Skeletal muscle satellite cell (primary cell): ENCODE measurements at regions not wholly inside any gene's neighbourhood (a gene's known extent, or its start where the extent isn't known, plus 50 kb on each side); places are given as distances from the start of the nearest gene placed in this dataset.
"Not testable (repeated sequence)": the region's sequence is repeated elsewhere in the genome, so short reads cannot be mapped to it uniquely, and the experiment has no call there.

ENCODE experiments used
- H3K27me3 ChIP-seq: 2 replicates; pipeline ENCODE4 v1.7.0; 2013; ENCODE audit warnings: low read length; ENCODE audit not compliant: control insufficient read depth, insufficient read depth
- H3K36me3 ChIP-seq: 2 replicates; pipeline ENCODE4 v1.7.0; 2013; ENCODE audit warnings: mild to moderate bottlenecking, control low read depth, low read length; ENCODE audit not compliant: insufficient read depth
- H3K4me1 ChIP-seq: 2 replicates; pipeline ENCODE4 v1.7.0; 2013; ENCODE audit warnings: low read length; ENCODE audit not compliant: control insufficient read depth, insufficient read depth
- H3K4me2 ChIP-seq: 2 replicates; pipeline ENCODE4 v1.7.0; 2013; ENCODE audit warnings: mild to moderate bottlenecking, low read length
- H3K4me3 ChIP-seq: 2 replicates; pipeline ENCODE4 v1.7.0; 2013; ENCODE audit warnings: low read length
- H3K9ac ChIP-seq: 2 replicates; pipeline ENCODE4 v1.7.0; 2013; ENCODE audit warnings: mild to moderate bottlenecking, low read depth, low read length, moderate library complexity
- H3K9me3 ChIP-seq: replicated peaks from 2 replicates; pipeline ENCODE4 v1.7.0; 2013; ENCODE audit warnings: mild to moderate bottlenecking, control low read depth, low read length

DNA sequence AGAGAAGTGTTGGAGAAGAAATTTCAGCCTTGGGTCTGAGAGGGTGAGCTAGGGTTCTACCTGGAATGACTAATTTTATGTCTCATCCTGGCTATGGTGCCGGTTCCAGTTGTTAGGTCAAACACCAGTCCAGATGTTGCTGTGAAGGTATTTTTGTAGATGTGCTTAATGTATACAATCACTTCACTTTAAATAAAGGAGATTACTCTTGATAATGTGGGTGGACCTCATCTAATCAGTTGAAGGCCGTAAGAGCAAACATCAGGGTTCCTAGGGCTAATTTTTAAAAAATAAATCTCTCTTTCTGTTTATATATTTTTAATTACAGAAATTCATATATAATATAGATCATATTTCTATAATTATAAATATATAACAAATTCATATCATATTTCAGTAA, 90.5 kb upstream of the GDNF start:
- peaks cover 18% of the 10 kb centered on the region for H3K27me3 ChIP-seq
- H3K9me3 ChIP-seq, result no peaks in the 10 kb centered on the region
- H3K4me3 ChIP-seq, result no peak overlapping the region
- H3K4me1 ChIP-seq, result no peaks in the 10 kb centered on the region
- H3K4me2 ChIP-seq, result no peak overlapping the region
- no peak overlapping the region for H3K9ac ChIP-seq
- H3K36me3 ChIP-seq, result no peaks in the 10 kb centered on the region

DNA sequence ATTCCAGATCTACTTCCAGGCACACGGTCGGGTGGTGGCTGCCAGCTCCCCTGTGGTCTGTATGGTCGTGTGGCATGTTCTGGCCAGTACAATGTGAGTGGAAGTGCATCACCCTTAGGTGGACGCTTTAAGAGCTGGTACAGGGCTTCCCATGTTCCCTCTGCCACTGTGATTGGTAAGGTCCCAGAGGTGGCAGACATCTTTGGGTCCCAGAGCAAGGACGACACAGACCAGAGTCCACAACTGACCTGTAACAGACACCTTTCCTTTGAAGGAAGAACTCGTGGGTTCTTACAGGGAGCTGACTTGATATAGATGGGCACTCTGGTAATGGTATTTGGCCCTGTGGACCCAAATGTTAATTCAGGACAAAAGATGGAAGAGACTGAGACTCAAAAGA, 90.0 kb upstream of the GDNF start:
- Histone ChIP-seq H3K4me2 (no peak overlapping the region), H3K36me3 (no peaks in the 10 kb centered on the region), H3K4me1 (no peaks in the 10 kb centered on the region), H3K9me3 (no peaks in the 10 kb centered on the region), H3K9ac (no peak overlapping the region), H3K4me3 (no peak overlapping the region), H3K27me3 (peaks cover 23% of the 10 kb centered on the region)

GRCh38 chr5:37927753-37928152, 87.9 kb upstream of the GDNF start:
- H3K4me3 ChIP-seq, H3K36me3 ChIP-seq, H3K4me2 ChIP-seq, H3K9ac ChIP-seq, H3K4me1 ChIP-seq, H3K9me3 ChIP-seq: not testable (repeated sequence)
- H3K27me3 ChIP-seq, result peaks cover 23% of the 10 kb centered on the region

- no peaks in the 10 kb centered on the region for H3K36me3 ChIP-seq
- no peak overlapping the region for H3K4me2 ChIP-seq
- H3K4me3 ChIP-seq, result no peak overlapping the region
- no peak overlapping the region for H3K9ac ChIP-seq
- peaks cover 23% of the 10 kb centered on the region for H3K27me3 ChIP-seq
- H3K9me3 ChIP-seq, result no peaks in the 10 kb centered on the region
- no peaks in the 10 kb centered on the region for H3K4me1 ChIP-seq
Observed at GRCh38 chr5:37926732-37927131, 86.9 kb upstream of the GDNF start.

DNA sequence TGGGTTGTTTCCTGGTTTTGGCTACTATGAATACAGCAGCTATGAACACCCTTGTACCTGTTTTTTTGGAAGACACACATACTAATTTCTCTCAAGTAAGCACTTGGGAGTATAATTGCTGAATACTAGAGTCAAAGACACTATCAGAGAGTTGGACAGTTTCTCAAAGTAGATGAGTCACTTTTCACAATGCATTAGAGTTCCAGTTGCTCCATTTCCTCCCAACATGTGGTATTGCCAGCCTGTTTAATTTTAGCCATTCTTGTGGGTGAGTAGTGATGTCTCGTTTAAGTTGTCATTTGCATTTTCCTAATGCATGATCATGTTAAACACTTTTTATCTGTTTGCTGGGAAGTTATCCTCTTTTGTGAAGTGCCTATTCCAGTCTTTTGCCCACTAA, 81.6 kb upstream of the GDNF start:
- Histone ChIP-seq H3K4me2 (no peak overlapping the region), H3K27me3 (peaks cover 42% of the 10 kb centered on the region), H3K36me3 (no peaks in the 10 kb centered on the region), H3K9ac (no peak overlapping the region), H3K9me3 (no peaks in the 10 kb centered on the region), H3K4me3 (no peak overlapping the region), H3K4me1 (no peaks in the 10 kb centered on the region)

GRCh38 chr5:37918424-37918823, 78.6 kb upstream of the GDNF start:
- H3K9me3 ChIP-seq, result no peaks in the 10 kb centered on the region
- no peak overlapping the region for H3K9ac ChIP-seq
- no peak overlapping the region for H3K4me3 ChIP-seq
- H3K4me1 ChIP-seq, result no peaks in the 10 kb centered on the region
- peaks cover 44% of the 10 kb centered on the region for H3K27me3 ChIP-seq
- H3K4me2 ChIP-seq, result no peak overlapping the region
- no peaks in the 10 kb centered on the region for H3K36me3 ChIP-seq

- H3K9ac ChIP-seq, result no peak overlapping the region
- H3K27me3 ChIP-seq, result peaks cover 45% of the 10 kb centered on the region
- H3K4me2 ChIP-seq, result no peak overlapping the region
- H3K4me1 ChIP-seq, result no peaks in the 10 kb centered on the region
- H3K36me3 ChIP-seq, result no peaks in the 10 kb centered on the region
- H3K4me3 ChIP-seq, result no peak overlapping the region
- no peaks in the 10 kb centered on the region for H3K9me3 ChIP-seq
Observed at GRCh38 chr5:37916525-37916924, 76.7 kb upstream of the GDNF start.

GRCh38 chr5:37915097-37915736, 75.4 kb upstream of the GDNF start:
- no peak overlapping the region for H3K4me3 ChIP-seq

GRCh38 chr5:37909610-37910266, 69.9 kb upstream of the GDNF start:
- H3K4me3 ChIP-seq, H3K9me3 ChIP-seq, H3K36me3 ChIP-seq, H3K4me2 ChIP-seq, H3K9ac ChIP-seq, H3K4me1 ChIP-seq: not testable (repeated sequence)
- peaks cover 15% of the 10 kb centered on the region for H3K27me3 ChIP-seq

More at GRCh38 chr5:37915097-37915736, 75.4 kb upstream of the GDNF start:
- Histone ChIP-seq H3K9me3 (no peaks in the 10 kb centered on the region), H3K27me3 (peaks cover 45% of the 10 kb centered on the region), H3K4me2 (no peak overlapping the region), H3K36me3 (no peaks in the 10 kb centered on the region), H3K9ac (no peak overlapping the region), H3K4me1 (no peaks in the 10 kb centered on the region)

DNA sequence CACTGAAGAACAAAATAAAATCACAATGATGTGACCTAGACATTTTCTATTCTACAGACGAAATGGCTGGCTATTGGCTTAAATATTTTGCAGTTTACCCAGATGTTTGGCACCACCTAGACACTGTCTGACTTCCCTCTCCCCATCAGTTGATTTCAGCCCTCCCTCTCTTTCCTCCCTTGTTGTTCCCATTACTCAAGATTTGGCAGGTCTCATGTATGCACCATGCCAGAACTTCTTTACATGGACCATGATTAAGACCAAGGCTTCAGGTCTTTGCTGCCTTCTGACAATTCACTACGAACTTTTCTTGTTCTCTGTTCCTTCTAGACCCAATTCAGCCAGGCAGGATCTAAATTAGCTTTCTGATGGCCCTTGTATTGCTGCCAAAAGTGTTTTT, 66.6 kb upstream of the GDNF start:
- H3K9ac ChIP-seq, result no peak overlapping the region
- no peaks in the 10 kb centered on the region for H3K9me3 ChIP-seq
- H3K4me2 ChIP-seq, result no peak overlapping the region
- no peaks in the 10 kb centered on the region for H3K36me3 ChIP-seq
- no peak overlapping the region for H3K4me3 ChIP-seq
- peaks cover 6% of the 10 kb centered on the region for H3K27me3 ChIP-seq
- no peaks in the 10 kb centered on the region for H3K4me1 ChIP-seq

- H3K4me2 ChIP-seq, result no peak overlapping the region
- no peaks in the 10 kb centered on the region for H3K36me3 ChIP-seq
- no peak overlapping the region for H3K9ac ChIP-seq
- H3K9me3 ChIP-seq, result no peaks in the 10 kb centered on the region
- peaks cover 6% of the 10 kb centered on the region for H3K27me3 ChIP-seq
- no peak overlapping the region for H3K4me3 ChIP-seq
- no peaks in the 10 kb centered on the region for H3K4me1 ChIP-seq
Observed at GRCh38 chr5:37905230-37905629, 65.4 kb upstream of the GDNF start.

DNA sequence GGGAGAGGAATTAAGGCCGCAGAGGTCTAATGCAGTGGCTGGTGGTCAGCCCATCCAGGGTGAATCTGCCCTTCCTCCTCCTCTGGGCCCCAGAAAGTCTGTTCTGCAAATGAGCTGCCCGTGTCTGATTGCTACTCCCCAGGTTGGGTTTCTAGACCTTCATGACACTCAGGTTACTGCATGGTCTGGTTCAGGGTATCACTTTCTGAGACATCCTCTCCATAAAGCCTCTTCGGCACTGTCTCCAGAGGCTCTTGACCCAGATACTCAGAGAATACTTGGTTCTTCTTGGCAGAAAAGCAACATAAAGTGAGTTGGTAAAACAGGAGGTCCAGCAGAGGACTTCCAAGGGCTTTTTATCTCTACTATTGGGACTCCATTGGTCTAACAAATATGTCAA, 62.5 kb upstream of the GDNF start:
- no peak overlapping the region for H3K4me2 ChIP-seq
- no peak overlapping the region for H3K9ac ChIP-seq
- H3K4me3 ChIP-seq, result no peak overlapping the region
- H3K4me1 ChIP-seq, result no peaks in the 10 kb centered on the region
- no peaks in the 10 kb centered on the region for H3K36me3 ChIP-seq
- no peaks in the 10 kb centered on the region for H3K9me3 ChIP-seq
- H3K27me3 ChIP-seq, result no peaks in the 10 kb centered on the region
